ENCODE measurements at regions not wholly inside any gene's neighbourhood (a gene's known extent, or its start where the extent isn't known, plus 50 kb on each side); places are given as distances from the start of the nearest gene placed in this dataset.
A peak's percentile ranks its signal among the peaks of the same experiment; 100 is the strongest.
"Not testable (repeated sequence)": the region's sequence is repeated elsewhere in the genome, so short reads cannot be mapped to it uniquely, and the experiment has no call there.

DNA sequence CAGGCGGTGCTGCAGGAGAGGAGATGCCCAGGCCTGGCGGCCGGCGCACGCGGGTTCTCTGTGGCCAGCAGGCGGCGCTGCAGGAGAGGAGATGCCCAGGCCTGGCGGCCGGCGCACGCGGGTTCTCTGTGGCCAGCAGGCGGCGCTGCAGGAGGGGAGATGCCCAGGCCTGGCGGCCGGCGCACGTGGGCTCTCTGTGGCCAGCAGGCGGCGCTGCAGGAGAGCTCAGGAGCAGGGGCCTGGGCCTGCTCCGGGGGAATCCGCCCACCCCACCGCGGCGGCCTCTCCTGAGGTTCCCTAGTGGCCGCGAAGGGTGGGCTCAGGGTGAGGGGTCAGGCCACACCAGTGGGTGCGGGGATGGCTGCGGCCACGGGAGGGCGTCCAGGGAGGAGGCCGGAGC lies 75.9 kb downstream of the OR4F16 start:
- DNase-seq (ENCODE audit: low read depth in 1 of 2, low spot score in 1 of 2) = not testable (repeated sequence)

DNA sequence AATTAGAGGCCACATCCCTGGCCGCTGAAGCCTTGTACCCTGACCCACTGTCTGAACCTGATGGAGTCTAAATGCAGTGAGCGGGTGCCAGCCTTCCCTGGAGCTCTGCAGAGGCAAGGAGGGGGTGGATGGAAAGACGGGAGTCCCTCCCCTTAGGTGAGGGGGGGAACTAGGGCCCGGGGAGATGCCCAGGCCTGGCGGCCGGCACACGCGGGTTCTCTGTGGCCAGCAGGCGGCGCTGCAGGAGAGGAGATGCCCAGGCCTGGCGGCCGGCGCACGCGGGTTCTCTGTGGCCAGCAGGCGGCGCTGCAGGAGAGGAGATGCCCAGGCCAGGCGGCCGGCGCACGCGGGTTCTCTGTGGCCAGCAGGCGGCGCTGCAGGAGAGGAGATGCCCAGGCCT lies 77.3 kb downstream of the OR4F16 start:
- DNase-seq (ENCODE audit: low read depth in 1 of 2, low spot score in 1 of 2) = not testable (repeated sequence)

- DNase-seq (ENCODE audit: low read depth in 1 of 2, low spot score in 1 of 2) = not testable (repeated sequence)
Measured at GRCh38 chr1:605279-605678, 81.2 kb downstream of the OR4F16 start.

- DNase-seq (ENCODE audit: low read depth in 1 of 2, low spot score in 1 of 2) = not testable (repeated sequence)
Measured at GRCh38 chr1:588211-588610, 98.2 kb downstream of the OR4F16 start.

DNA sequence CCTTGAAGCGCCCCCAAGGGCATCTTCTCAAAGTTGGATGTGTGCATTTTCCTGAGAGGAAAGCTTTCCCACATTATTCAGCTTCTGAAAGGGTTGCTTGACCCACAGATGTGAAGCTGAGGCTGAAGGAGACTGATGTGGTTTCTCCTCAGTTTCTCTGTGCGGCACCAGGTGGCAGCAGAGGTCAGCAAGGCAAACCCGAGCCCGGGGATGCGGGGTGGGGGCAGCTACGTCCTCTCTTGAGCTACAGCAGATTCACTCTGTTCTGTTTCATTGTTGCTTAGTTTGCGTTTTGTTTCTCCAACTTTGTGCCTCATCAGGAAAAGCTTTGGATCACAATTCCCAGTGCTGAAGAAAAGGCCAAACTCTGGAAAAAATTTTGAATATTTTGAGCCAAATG lies 100.5 kb downstream of the OR4F16 start:
- peak; percentile 27 to 28 for DNase-seq (ENCODE audit: low read depth in 1 of 2, low spot score in 1 of 2)
